Neural progenitor cell (in vitro differentiated cells): ENCODE measurements at regions not wholly inside any gene's neighbourhood (a gene's known extent, or its start where the extent isn't known, plus 50 kb on each side); places are given as distances from the start of the nearest gene placed in this dataset.

Experiments used
- EZH2 ChIP-seq: fragments of 200-600 bp; sonication (generic); IDR thresholded peaks from 2 replicates; pipeline ENCODE4 v1.6.1; 2017; ENCODE audit warnings: antibody characterized with exemption, mild to moderate bottlenecking, moderate library complexity
- EZH2phosphoT487 ChIP-seq: fragments of 200-600 bp; sonication (generic); IDR thresholded peaks from 2 replicates; pipeline ENCODE4 v1.6.1; 2017; ENCODE audit warnings: antibody characterized with exemption
- TF ChIP-seq, protein P1 (sequence below): fragments of 200-600 bp; sonication (generic); IDR thresholded peaks from 2 replicates; pipeline ENCODE4 v1.5.1; 2017; ENCODE audit warnings: antibody characterized with exemption, mild to moderate bottlenecking

DNA sequence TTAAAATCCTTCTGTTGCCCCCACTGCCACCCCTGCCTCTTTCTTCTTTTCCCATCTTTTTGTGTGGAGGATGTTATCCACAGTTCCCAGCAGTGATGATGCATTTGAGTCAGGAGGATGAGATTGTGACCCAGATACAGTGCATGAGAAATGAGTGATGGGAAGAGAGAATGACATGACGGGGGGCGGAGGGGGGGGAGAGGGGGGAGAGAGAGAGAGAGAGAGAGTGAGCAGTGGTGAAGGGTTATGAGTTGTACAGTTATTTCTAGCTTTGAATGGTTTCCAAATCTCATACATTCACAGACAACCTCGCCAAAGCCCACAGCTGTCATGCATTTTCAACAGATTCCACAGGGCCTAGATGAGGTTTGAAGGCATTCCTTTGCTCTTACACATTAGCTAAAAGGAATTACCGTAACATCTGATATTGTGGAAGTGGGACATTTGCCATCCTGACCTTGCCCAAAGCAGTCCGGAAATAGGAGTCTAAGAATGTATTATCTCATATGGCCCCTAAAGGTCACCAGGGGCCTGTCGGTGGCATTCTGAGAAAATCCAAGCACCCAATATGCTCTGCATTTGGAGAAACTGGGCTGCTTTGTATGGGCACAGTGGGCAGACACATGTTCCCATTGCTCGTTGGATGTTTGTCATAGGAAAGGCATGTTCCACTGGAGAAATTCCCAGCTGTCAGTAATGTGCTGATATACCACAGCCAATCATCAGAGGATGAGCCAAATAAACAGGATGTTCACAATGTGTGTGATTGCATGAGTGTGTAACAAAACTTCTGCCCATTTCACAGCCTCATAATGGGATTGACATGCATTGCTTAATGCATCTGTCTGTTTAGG lies 435.8 kb downstream of the SPRY1 start:
- TF ChIP-seq, protein P1, sequence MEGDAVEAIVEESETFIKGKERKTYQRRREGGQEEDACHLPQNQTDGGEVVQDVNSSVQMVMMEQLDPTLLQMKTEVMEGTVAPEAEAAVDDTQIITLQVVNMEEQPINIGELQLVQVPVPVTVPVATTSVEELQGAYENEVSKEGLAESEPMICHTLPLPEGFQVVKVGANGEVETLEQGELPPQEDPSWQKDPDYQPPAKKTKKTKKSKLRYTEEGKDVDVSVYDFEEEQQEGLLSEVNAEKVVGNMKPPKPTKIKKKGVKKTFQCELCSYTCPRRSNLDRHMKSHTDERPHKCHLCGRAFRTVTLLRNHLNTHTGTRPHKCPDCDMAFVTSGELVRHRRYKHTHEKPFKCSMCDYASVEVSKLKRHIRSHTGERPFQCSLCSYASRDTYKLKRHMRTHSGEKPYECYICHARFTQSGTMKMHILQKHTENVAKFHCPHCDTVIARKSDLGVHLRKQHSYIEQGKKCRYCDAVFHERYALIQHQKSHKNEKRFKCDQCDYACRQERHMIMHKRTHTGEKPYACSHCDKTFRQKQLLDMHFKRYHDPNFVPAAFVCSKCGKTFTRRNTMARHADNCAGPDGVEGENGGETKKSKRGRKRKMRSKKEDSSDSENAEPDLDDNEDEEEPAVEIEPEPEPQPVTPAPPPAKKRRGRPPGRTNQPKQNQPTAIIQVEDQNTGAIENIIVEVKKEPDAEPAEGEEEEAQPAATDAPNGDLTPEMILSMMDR: no peak
- no peak for TF ChIP-seq EZH2
- no peak for TF ChIP-seq EZH2phosphoT487
